ENCODE measurements at regions not wholly inside any gene's neighbourhood (a gene's known extent, or its start where the extent isn't known, plus 50 kb on each side); places are given as distances from the start of the nearest gene placed in this dataset.

DNA sequence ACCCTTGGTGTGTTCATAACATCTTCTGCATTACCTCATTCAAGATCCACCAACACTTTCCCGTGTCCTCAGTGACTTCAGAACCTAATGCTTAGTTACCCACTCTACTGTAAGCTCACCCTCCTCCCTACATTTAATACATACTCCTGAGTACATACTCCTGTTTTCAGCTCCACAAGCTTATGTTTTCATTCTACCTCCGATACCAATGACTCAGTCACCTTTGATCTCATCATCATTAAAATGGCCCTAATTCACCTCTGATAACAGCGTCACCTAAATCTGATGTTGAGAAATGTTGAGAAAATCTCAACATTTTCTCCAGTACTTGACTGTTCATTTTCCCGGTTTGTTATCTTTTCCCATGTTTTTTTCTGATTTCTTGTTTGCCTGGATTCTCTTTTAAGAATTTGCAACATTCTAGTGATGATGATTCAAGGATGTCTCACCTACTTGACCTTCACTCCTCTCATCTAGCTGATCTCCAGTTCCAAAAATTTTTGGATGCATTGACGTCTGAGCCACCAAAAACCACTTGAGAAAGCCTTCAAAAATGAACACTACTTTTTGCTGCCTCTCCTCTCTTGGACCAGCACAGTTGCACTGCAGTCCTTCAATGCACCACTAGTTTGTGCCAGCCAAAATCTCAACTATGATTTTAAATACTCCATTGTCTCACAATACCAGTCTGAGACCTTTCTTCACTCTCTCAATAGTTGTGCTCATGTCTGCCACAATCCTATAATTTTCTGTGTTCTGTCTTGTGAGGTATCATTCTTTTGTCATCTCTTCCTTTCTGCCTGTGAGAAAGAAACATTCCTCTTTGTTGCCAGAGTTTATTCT, 220.7 kb upstream of the SEMA6D start:
- TF ChIP-seq, protein P1, sequence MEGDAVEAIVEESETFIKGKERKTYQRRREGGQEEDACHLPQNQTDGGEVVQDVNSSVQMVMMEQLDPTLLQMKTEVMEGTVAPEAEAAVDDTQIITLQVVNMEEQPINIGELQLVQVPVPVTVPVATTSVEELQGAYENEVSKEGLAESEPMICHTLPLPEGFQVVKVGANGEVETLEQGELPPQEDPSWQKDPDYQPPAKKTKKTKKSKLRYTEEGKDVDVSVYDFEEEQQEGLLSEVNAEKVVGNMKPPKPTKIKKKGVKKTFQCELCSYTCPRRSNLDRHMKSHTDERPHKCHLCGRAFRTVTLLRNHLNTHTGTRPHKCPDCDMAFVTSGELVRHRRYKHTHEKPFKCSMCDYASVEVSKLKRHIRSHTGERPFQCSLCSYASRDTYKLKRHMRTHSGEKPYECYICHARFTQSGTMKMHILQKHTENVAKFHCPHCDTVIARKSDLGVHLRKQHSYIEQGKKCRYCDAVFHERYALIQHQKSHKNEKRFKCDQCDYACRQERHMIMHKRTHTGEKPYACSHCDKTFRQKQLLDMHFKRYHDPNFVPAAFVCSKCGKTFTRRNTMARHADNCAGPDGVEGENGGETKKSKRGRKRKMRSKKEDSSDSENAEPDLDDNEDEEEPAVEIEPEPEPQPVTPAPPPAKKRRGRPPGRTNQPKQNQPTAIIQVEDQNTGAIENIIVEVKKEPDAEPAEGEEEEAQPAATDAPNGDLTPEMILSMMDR (IDR thresholded peaks at IDR 0.05), result no peak
- TF ChIP-seq ZFX (IDR thresholded peaks at IDR 0.05; ENCODE audit: borderline replicate concordance), result no peak
